ENCODE measurements at regions not wholly inside any gene's neighbourhood (a gene's known extent, or its start where the extent isn't known, plus 50 kb on each side); places are given as distances from the start of the nearest gene placed in this dataset.

- no peak for DNase-seq
Measured at GRCh38 chr14:71583705-71584104, 348.5 kb upstream of the RGS6 start.

DNA sequence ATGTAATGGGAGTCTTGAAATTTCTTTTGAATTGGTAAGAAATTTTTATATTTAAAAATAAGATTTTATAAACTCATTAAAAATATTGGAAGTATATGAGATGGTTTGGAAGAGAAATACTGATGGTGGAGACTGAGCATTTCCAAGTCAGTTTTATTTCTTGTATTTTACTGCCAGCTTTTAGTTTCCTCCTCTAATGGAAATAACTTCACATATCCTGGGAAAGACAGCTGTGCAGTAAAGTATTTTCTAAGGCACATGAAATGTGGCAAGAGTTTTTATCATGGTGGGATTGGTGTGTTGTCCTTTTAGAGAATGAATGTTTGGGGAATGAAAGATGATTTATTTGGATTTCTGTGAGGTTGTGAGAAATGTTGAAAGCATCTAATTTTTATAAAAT lies 346.9 kb upstream of the RGS6 start:
- DNase-seq: no peak

GRCh38 chr14:71586131-71586897 lies 345.9 kb upstream of the RGS6 start:
- DNase-seq: no peak

DNA sequence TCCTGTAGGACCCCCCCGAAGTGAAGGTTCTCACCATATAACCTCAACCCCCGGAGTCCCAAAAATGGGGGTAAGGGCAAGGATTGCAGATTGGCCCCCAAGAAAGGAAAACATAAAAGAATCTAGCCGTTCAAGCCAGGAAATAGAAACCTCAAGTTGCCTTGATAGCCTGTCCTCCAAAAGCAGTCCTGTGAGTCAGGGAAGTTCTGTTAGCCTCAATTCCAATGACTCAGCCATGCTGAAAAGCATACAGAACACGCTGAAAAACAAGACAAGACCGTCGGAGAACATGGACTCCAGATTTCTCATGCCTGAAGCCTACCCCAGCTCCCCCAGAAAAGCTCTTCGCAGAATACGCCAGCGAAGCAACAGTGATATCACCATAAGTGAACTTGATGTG lies 344.2 kb upstream of the RGS6 start:
- no peak for DNase-seq

GRCh38 chr14:71588576-71589215 lies 343.5 kb upstream of the RGS6 start:
- no peak for DNase-seq

DNA sequence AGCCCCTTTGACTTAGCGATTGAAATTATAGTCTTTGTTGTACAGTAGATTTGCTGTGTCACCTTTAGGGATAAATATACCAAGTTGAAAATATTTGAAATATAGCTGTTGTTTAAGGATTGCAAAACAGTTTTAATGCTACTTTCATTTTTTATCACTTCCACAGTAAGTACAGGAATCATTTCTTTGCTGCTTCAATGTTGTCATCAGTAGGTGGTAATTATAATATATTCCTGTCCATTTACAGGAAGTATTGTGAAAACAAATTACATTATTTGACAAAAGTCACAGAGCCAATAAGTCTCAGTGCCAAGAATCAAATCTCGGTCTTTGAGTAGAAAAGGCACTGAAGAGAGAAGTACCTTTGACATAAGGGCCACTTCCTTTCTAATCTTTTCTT lies 342.6 kb upstream of the RGS6 start:
- DNase-seq: no peak

DNA sequence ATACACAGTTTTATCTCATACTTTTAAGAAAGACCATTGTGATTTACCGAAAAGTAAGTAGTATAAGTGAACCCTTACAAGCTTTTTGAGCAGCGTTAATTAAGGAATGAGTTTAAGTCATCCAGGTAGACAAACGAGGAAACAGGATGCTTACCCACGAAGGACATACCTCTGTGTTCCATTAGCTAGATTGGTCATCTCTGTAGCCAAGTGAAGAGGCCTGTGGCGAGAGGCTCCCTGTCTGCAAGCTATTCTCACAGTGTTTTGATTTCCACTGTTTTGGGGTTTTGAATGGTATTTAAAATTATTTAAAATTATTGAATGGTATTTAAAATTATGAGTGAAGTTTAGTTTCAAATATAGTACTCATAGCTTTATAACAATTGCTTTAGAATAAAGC lies 342.1 kb upstream of the RGS6 start:
- no peak for DNase-seq

DNA sequence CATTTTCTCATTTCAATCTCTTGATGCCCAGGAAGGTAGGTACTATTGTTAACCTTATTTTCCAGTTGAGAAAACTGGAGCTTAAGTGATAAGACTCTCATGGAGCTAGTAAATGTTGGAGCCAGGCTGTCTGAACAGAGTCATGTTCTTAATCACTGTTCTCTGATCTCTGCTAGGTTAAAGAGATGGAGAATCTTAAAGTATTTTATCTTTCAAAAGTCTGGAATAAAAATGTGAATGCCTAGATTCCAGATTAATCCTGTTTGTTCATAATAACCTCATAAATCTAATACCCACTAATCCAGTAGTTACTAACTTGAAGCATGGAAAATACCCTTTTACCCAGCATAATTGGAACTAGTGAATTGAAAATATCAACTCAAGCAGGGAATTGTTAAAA lies 341.0 kb upstream of the RGS6 start:
- DNase-seq: no peak

GRCh38 chr14:71591929-71592328 lies 340.3 kb upstream of the RGS6 start:
- no peak for DNase-seq

- DNase-seq: no peak
Measured at GRCh38 chr14:71592361-71592760, 339.9 kb upstream of the RGS6 start.

DNA sequence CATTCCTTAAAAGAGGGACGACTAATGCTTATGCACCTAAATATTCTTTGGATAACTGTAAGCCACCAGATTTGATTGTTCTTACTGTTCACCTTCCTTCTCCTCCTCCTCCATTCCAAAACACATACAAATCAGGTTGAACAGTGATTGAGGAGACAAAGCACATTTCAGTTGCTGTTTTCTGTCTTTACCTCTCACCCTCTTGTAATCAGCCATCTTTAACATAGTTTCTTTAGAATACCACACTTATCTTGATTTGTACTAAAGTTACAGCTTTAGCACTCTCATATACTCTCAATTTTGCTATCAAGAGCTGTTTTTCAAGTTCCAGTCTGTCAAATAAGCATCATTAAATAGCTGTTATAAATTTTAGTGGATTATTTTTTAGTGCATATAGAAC lies 338.3 kb upstream of the RGS6 start:
- DNase-seq: no peak

DNA sequence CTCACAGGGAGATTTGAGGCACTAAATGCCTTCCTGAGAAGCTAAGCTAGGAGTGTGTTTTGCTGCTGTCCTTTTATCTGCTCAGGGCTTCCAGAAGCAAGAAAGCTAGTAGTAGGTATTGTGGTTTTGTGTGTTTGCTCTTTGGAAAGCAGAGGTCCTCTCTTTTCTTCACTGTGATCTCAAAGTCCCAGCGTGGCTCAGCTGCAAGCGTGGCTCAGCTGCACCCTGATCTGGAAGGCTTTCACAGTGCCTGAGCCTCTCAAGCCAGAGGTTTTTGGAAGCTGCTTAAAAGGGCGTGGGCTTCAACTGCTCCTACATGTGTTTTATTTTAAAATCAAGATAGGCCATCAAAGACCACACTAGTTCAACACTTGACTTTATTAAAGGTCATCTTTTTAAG lies 337.4 kb upstream of the RGS6 start:
- no peak for DNase-seq

- no peak for DNase-seq
Measured at GRCh38 chr14:71595441-71595840, 336.8 kb upstream of the RGS6 start.

- DNase-seq: no peak
Measured at GRCh38 chr14:71597287-71597920, 334.8 kb upstream of the RGS6 start.

DNA sequence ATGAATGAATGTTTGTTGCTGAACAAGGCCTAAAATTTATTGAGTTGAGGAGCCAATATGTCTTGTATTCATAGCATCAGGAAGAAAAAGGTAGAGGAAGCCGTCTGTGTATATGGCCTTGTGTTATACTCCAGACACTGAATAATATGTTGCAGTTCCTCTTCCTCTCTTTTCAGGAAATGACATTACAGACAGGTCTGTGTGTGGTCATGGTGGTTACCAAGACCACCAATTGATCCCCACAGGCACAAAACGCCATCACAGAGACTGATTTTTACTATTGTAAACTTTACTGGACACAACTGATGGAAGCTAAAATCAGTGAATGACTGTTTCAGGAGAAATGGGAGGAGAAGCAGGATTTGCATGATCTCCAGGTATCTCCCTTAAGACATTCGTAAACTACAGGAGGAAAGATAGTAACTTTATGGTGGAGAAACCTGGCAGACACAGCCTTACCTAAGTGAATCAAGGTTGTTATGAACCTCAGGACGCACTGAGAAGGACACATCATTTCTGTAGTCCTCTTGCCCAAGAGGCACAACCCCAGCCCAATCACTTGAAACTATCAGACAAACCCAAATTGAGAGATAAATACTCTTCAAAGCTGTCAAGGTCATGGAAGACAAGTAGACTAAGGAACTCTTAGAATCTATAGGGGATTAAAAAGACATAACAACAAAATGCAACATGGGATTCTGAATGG lies 334.1 kb upstream of the RGS6 start:
- DNase-seq: no peak

GRCh38 chr14:71600309-71600708 lies 331.9 kb upstream of the RGS6 start:
- no peak for DNase-seq

DNA sequence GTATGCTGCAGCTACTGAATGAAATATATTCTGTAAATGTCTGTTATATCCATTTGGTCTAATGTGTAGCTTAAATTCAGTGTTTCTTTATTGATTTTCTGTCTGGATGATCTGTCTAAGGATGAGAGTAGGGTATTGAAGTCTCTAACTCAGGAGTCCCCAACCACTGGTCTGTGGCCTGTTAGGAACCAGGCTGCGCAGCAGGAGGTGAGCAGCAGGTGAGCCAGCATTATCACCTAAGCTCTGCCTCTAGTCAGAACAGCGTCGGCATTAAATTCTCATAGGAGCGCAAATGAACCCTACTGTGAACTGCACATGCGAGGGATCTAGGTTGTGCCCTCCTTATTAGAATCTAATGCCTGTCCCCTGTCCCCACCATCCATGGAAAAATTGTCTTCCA lies 329.7 kb upstream of the RGS6 start:
- no peak for DNase-seq

DNA sequence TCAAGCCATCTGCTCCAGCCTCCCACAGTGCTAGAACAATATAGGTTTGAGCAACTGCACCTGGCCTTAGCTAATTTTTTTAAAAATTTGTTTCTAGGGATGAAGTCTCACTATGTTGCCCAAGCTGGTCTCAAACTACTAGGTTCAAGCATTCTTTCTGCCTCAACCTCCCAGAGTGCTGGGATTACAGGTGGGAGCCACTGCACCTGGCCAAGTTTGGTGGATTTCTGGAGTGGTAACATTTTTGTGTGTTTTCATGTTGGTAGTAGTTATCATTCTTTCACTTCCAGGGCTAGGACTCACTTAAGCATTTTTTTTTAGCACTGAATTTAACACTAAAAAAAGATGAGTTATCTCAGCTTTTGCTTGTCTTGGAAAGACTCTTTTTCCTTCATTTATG lies 328.0 kb upstream of the RGS6 start:
- no peak for DNase-seq

GRCh38 chr14:71606064-71606463 lies 326.2 kb upstream of the RGS6 start:
- DNase-seq: no peak

- DNase-seq: no peak
Measured at GRCh38 chr14:71606575-71606974, 325.7 kb upstream of the RGS6 start.

DNA sequence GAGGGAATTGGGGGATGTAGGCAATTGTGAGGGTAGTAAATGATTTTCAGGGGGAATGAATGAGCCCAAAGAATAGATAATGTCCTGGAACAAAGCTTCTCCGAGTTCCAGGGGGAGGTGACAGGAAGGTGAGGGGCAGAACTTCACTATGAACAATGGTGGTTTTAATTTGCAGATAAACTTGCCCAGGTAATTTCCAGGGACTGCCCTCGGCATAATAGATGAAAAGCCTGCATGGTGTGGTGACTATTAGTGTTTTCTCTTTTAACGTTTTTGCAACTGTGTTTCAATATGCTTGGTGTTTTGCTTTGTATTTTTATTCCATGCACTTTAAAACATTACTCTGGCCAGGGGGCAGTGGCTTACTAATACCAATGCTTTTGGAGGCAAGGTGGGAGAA lies 325.2 kb upstream of the RGS6 start:
- DNase-seq: no peak

- DNase-seq: no peak
Measured at GRCh38 chr14:71610149-71610548, 322.1 kb upstream of the RGS6 start.

GRCh38 chr14:71610797-71611196 lies 321.4 kb upstream of the RGS6 start:
- no peak for DNase-seq

GRCh38 chr14:71613168-71613567 lies 319.1 kb upstream of the RGS6 start:
- no peak for DNase-seq
